Breast epithelium (tissue), 3 donors: ENCODE measurements at regions not wholly inside any gene's neighbourhood (a gene's known extent, or its start where the extent isn't known, plus 50 kb on each side); places are given as distances from the start of the nearest gene placed in this dataset.
"Not testable (repeated sequence)": the region's sequence is repeated elsewhere in the genome, so short reads cannot be mapped to it uniquely, and the experiment has no call there.

Experiments
- CTCF ChIP-seq, 3 donors: fragments of 450-650 bp; IDR thresholded peaks; one replicate each; pipeline ENCODE4 v1.5.1; 2016 to 2017; ENCODE audit warnings: antibody characterized with exemption in 3 of 3, mild to moderate bottlenecking in 3 of 3, moderate library complexity in 3 of 3
- POLR2A ChIP-seq: fragments of 450-650 bp; IDR thresholded peaks from one replicate; pipeline ENCODE4 v1.6.1; 2016; ENCODE audit warnings: antibody characterized with exemption, mild to moderate bottlenecking, moderate library complexity

GRCh38 chr11:83346706-83347105, 60.5 kb upstream of the CCDC90B start:
- not testable (repeated sequence) for TF ChIP-seq CTCF (IDR thresholded peaks at IDR 0.05); POLR2A
